WERI-Rb-1 (cell line): ENCODE measurements at regions not wholly inside any gene's neighbourhood (a gene's known extent, or its start where the extent isn't known, plus 50 kb on each side); places are given as distances from the start of the nearest gene placed in this dataset.

Source experiments
- DNase-seq: peaks from one replicate; pipeline ENCODE4 v3.0.0-alpha.2; 2020
- H3K27ac ChIP-seq: fragments of 250-450 bp; sonication (Bioruptor Pico); 2 replicates; pipeline ENCODE4 v1.5.1; 2020; ENCODE audit warnings: mild to moderate bottlenecking, moderate library complexity
- H3K27me3 ChIP-seq: fragments of 250-450 bp; sonication (Bioruptor Pico); 2 replicates; pipeline ENCODE4 v1.5.1; 2021; ENCODE audit warnings: mild to moderate bottlenecking, low read depth, moderate library complexity; ENCODE audit not compliant: insufficient read depth, severe bottlenecking
- H3K36me3 ChIP-seq: fragments of 250-450 bp; sonication (Bioruptor Pico); 2 replicates; pipeline ENCODE4 v1.5.1; 2020; ENCODE audit warnings: mild to moderate bottlenecking, moderate library complexity
- H3K4me3 ChIP-seq: 2 replicates; pipeline ENCODE4 v1.5.1; 2011; ENCODE audit warnings: low read depth, mild to moderate bottlenecking, control low read depth, low read length
- H3K9me3 ChIP-seq: fragments of 250-450 bp; sonication (Bioruptor Pico); 2 replicates; pipeline ENCODE4 v1.5.1; 2021; ENCODE audit warnings: mild to moderate bottlenecking, moderate library complexity; ENCODE audit not compliant: severe bottlenecking
- CTCF ChIP-seq: IDR thresholded peaks from 2 replicates; pipeline ENCODE4 v1.5.1; 2011; ENCODE audit warnings: low read depth, mild to moderate bottlenecking, control low read depth, inconsistent platforms, low read length

GRCh38 chr20:5696011-5696559, 54.1 kb upstream of the SHLD1 start:
- H3K27ac ChIP-seq: no peak overlapping the region
- DNase-seq: no peak

GRCh38 chr20:5691918-5692618, 58.1 kb upstream of the SHLD1 start:
- DNase-seq: no peak
- no peak overlapping the region for H3K4me3 ChIP-seq
- no peaks in the 10 kb centered on the region for H3K9me3 ChIP-seq
- no peaks in the 10 kb centered on the region for H3K36me3 ChIP-seq
- H3K27ac ChIP-seq: no peak overlapping the region
- H3K27me3 ChIP-seq: no peaks in the 10 kb centered on the region
- no peak for TF ChIP-seq CTCF

More at GRCh38 chr20:5696011-5696559, 54.1 kb upstream of the SHLD1 start:
- Histone ChIP-seq H3K4me3 (no peak overlapping the region), H3K36me3 (no peaks in the 10 kb centered on the region), H3K9me3 (no peaks in the 10 kb centered on the region), H3K27me3 (no peaks in the 10 kb centered on the region)
- no peak for TF ChIP-seq CTCF

- Histone ChIP-seq H3K9me3 (no peaks in the 10 kb centered on the region), H3K27me3 (no peaks in the 10 kb centered on the region), H3K27ac (no peak overlapping the region), H3K36me3 (no peaks in the 10 kb centered on the region), H3K4me3 (no peak overlapping the region)
- TF ChIP-seq CTCF: no peak
- DNase-seq: no peak
These were observed 60.7 kb upstream of the SHLD1 start for GRCh38 chr20:5689463-5689862.

GRCh38 chr20:5688431-5688972, 61.7 kb upstream of the SHLD1 start:
- no peaks in the 10 kb centered on the region for H3K36me3 ChIP-seq
- H3K27ac ChIP-seq: no peak overlapping the region
- no peaks in the 10 kb centered on the region for H3K9me3 ChIP-seq
- DNase-seq: peak; percentile 11
- no peak for TF ChIP-seq CTCF
- no peaks in the 10 kb centered on the region for H3K27me3 ChIP-seq
- no peak overlapping the region for H3K4me3 ChIP-seq

GRCh38 chr20:5687884-5688283, 62.3 kb upstream of the SHLD1 start:
- Histone ChIP-seq H3K9me3 (no peaks in the 10 kb centered on the region), H3K4me3 (no peak overlapping the region), H3K27me3 (no peaks in the 10 kb centered on the region), H3K27ac (no peak overlapping the region), H3K36me3 (no peaks in the 10 kb centered on the region)
- TF ChIP-seq CTCF: no peak
- DNase-seq: no peak
